ENCODE measurements at regions not wholly inside any gene's neighbourhood (a gene's known extent, or its start where the extent isn't known, plus 50 kb on each side); places are given as distances from the start of the nearest gene placed in this dataset.

GRCh38 chr21:43354026-43354420, 72.9 kb downstream of the SIK1 start:
- H3K4me3 ChIP-seq (replicated peaks in 1 of 2; ENCODE audit: low read depth in 2 of 2, low read length in 2 of 2) = no peak overlapping the region
- DNase-seq (ENCODE audit: low read depth in 2 of 2) = no peak
- TF ChIP-seq, protein P1, sequence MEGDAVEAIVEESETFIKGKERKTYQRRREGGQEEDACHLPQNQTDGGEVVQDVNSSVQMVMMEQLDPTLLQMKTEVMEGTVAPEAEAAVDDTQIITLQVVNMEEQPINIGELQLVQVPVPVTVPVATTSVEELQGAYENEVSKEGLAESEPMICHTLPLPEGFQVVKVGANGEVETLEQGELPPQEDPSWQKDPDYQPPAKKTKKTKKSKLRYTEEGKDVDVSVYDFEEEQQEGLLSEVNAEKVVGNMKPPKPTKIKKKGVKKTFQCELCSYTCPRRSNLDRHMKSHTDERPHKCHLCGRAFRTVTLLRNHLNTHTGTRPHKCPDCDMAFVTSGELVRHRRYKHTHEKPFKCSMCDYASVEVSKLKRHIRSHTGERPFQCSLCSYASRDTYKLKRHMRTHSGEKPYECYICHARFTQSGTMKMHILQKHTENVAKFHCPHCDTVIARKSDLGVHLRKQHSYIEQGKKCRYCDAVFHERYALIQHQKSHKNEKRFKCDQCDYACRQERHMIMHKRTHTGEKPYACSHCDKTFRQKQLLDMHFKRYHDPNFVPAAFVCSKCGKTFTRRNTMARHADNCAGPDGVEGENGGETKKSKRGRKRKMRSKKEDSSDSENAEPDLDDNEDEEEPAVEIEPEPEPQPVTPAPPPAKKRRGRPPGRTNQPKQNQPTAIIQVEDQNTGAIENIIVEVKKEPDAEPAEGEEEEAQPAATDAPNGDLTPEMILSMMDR (IDR thresholded peaks at IDR 0.05; ENCODE audit: low read depth, low read length) = no peak

DNA sequence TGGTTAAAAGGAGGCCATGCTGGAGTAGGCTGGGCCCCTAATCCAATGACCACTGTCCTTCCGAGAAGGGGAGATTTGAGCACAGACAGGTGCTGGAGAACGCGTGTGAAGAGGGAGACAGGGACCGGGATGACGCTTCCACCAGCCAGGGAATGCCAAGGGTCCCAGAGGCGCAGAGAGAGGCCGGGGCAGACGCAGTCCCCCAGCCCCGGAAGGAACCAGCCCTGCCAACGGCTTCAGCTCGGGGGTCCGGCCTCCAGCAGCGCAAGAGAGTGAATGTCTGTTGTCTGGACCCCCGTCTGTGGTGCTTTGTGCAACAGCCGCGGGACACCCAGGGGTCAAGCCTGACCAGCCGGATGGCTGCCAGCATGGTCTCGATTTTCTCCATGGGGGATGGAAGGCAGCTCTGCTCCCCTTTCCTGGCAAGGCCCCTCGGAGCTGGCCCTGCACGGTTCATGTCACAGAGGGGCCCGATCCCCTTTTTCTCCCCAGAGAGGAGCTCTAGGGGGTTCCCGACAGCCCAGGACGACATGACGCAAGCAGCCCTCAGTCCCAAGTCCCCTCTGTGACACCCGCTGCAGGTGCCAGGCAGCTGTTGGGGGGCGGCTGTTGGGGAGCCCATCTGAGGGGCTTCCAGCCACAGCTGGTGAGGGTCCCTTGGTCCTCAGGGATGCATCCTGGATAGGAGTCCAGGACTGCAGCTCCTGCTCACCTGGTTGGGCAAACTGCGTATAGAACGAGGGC, 73.5 kb downstream of the SIK1 start:
- H3K4me3 ChIP-seq (replicated peaks in 1 of 2; ENCODE audit: low read depth in 2 of 2, low read length in 2 of 2) = no peak overlapping the region
- TF ChIP-seq, protein P1 (IDR thresholded peaks at IDR 0.05; ENCODE audit: low read depth, low read length) = no peak
- DNase-seq (ENCODE audit: low read depth in 2 of 2) = no peak

- DNase-seq (ENCODE audit: low read depth in 2 of 2) = peak; percentile 22 to 45
- TF ChIP-seq, protein P1 (IDR thresholded peaks at IDR 0.05; ENCODE audit: low read depth, low read length) = no peak
These were observed 74.2 kb downstream of the SIK1 start for GRCh38 chr21:43352568-43353281.

GRCh38 chr21:43352154-43352537, 74.8 kb downstream of the SIK1 start:
- TF ChIP-seq, protein P1 (IDR thresholded peaks at IDR 0.05; ENCODE audit: low read depth, low read length) = no peak
- H3K4me3 ChIP-seq (replicated peaks in 1 of 2; ENCODE audit: low read depth in 2 of 2, low read length in 2 of 2) = no peak overlapping the region
- no peak for DNase-seq (ENCODE audit: low read depth in 2 of 2)

More at GRCh38 chr21:43352568-43353281, 74.2 kb downstream of the SIK1 start:
- no peak overlapping the region for H3K4me3 ChIP-seq (replicated peaks in 1 of 2; ENCODE audit: low read depth in 2 of 2, low read length in 2 of 2)

DNA sequence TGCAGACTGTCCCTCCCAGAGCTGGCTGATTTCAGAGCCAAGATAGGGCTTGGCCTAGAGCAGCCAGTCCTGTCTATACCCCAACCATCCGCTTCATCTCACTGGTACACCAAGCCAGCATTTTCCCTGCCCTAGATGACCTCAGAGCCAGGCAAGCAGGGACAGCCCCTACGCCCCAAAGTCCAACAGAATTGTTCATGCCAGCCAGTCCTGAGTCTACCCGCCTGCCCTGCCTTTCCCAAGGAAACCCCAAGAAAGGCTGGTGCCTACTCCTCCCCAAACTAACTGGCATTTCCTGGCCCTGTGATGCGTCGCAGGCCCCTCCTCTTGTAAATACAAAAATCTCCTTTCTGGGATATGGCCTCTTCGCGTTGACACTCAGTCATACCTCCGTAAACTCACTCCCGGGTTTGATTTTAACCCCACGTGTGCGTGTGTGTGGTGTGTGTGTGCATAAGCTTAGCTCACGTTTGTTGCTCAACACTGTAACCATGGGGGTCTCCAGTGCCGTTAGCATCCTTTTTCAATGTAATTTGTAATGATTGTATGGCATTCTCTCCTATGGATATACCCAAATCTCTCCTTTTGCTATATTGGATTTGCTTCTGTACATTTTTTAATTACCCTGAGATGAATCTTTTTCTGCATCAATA, 75.3 kb downstream of the SIK1 start:
- H3K4me3 ChIP-seq (replicated peaks in 1 of 2; ENCODE audit: low read depth in 2 of 2, low read length in 2 of 2) = no peak overlapping the region
- DNase-seq (ENCODE audit: low read depth in 2 of 2) = no peak
- TF ChIP-seq, protein P1 (IDR thresholded peaks at IDR 0.05; ENCODE audit: low read depth, low read length) = no peak

DNA sequence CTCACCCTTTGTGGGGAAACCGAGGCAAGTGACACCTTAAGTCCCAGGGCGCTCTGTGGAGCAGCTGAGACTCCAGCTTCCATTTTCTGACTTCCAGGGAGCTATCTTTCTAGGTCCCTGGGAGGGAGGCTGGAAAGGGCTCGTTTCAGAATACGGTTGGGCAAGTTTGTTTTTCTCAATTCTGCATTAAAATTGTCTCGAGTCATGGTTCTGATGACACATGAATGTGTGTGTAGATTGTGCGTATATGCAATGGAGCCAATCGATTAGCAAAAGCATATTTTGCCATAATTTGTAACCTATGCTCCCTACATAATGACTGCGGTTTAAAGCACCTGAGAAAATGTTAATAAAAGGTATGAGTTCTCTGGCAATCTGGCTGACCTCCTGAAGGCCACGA, 77.3 kb downstream of the SIK1 start:
- no peak overlapping the region for H3K4me3 ChIP-seq (replicated peaks in 1 of 2; ENCODE audit: low read depth in 2 of 2, low read length in 2 of 2)
- TF ChIP-seq, protein P1 (IDR thresholded peaks at IDR 0.05; ENCODE audit: low read depth, low read length) = no peak
- no peak for DNase-seq (ENCODE audit: low read depth in 2 of 2)
